Activated naive CD8-positive, alpha-beta T cell treated with anti-CD3 and anti-CD28 coated beads for 36 hours (primary cell): ENCODE measurements at regions not wholly inside any gene's neighbourhood (a gene's known extent, or its start where the extent isn't known, plus 50 kb on each side); places are given as distances from the start of the nearest gene placed in this dataset.
"Not testable (repeated sequence)": the region's sequence is repeated elsewhere in the genome, so short reads cannot be mapped to it uniquely, and the experiment has no call there.

Source experiments
- DNase-seq: peaks from one replicate; pipeline ENCODE4 v3.0.0; 2021
- H3K27ac Mint-ChIP-seq: one replicate; pipeline ENCODE4 v1.8.0; 2022; ENCODE audit warnings: mild to moderate bottlenecking, moderate library complexity, mixed read lengths
- H3K27me3 Mint-ChIP-seq: one replicate; pipeline ENCODE4 v1.8.0; 2022; ENCODE audit warnings: mild to moderate bottlenecking, mixed read lengths
- H3K36me3 Mint-ChIP-seq: one replicate; pipeline ENCODE4 v1.8.0; 2021; ENCODE audit warnings: mild to moderate bottlenecking, mixed read lengths
- H3K4me1 Mint-ChIP-seq: one replicate; pipeline ENCODE4 v1.8.0; 2021; ENCODE audit warnings: mixed read lengths
- H3K4me3 Mint-ChIP-seq: one replicate; pipeline ENCODE4 v1.8.0; 2022; ENCODE audit warnings: mild to moderate bottlenecking, moderate library complexity, mixed read lengths
- H3K9me3 Mint-ChIP-seq: one replicate; pipeline ENCODE4 v1.8.0; 2022; ENCODE audit warnings: mixed read lengths

DNA sequence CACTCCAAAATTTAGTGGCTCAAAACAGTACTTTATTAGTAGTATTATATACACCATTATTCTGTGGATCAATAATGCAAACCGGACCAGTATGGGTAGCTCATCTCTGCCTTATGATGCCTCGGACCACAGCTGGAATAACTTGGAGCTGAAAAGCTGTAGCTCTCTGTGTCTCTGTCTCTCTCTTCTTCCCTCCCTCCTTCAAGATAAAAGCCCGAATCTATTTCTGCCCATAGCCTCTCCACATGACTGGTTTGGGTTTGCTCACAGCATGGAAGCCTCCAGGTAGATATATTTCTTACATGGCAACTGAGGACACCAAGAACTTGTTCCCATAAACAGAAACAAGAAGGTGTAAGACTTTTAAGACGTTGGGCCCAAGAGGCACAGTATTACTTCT, 147.5 kb upstream of the TBCA start:
- DNase-seq: no peak
- peaks cover 5% of the 10 kb centered on the region for H3K4me1 Mint-ChIP-seq
- H3K4me3 Mint-ChIP-seq: no peak overlapping the region
- H3K27ac Mint-ChIP-seq: no peak overlapping the region
- H3K27me3 Mint-ChIP-seq: peaks cover 12% of the 10 kb centered on the region
- H3K36me3 Mint-ChIP-seq: peaks cover 4% of the 10 kb centered on the region
- peaks cover 7% of the 10 kb centered on the region for H3K9me3 Mint-ChIP-seq

DNA sequence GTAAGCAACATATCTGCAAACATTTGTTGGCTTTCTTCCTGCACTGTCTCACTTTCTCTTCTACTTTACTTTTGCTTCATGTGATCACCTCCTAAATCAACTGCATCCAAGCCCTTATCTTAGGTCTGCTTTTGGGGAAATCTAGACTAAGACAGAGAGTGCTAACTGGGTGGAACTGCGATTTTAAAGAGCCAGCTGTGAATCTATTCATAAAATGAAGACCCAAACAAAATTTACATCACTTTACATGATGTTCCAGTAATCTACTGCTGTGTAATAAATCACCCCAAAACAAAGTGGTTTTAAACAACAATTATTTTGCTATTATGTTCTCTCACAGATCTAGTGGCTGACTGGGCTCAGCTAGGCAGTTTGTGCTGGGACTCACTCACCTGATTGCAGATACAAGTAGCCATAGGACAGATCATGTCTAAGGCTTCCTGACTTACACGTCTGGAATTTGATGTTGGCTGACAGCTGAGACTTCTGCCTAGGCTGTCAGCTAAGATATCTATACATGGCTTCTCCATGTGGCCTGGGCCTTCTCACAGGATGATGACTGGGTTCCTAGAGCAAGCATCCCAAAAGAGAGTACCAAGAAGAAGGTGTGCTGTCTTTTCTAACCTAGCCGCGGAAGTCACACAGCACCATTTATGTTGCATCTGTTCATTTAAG, 145.1 kb upstream of the TBCA start:
- H3K27me3 Mint-ChIP-seq: peaks cover 4% of the 10 kb centered on the region
- H3K36me3 Mint-ChIP-seq: peaks cover 4% of the 10 kb centered on the region
- H3K4me3 Mint-ChIP-seq: no peak overlapping the region
- DNase-seq: no peak
- H3K9me3 Mint-ChIP-seq: peaks cover 4% of the 10 kb centered on the region
- peaks cover 5% of the 10 kb centered on the region for H3K4me1 Mint-ChIP-seq
- H3K27ac Mint-ChIP-seq: no peak overlapping the region

DNA sequence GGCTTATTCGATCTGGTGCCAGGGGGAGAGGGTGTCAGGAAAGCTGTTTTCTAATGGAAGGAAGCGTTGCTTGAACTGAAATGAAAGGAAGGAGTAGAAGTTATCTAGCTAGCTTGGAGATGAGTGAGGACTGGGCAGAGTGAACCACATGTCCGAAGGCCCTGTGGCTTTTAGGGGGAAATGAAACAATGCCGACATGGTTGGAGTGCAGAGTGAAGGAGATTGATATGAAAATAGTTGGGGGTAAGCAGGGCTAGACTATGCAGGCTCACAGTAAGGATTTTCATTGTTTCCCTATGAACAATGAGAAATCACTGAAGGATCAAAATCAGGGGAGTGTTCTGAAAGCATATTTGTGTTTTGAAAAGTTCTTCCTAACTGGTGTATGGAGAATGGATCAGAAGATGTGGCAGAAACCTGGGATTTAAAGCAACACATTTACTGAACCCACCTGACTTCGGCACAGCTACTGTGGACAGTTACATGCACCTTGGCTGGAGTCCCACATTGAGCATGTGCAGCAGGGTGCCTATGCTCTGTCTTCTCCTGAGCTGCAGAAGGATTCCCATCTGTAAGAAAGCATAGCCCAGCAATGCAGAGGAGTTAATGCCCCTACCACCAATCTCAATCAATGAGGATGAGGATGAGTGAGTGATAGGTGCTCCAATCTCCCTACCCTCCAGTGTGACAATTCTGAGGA, 144.4 kb upstream of the TBCA start:
- peaks cover 2% of the 10 kb centered on the region for H3K36me3 Mint-ChIP-seq
- DNase-seq: no peak
- H3K9me3 Mint-ChIP-seq: peaks cover 2% of the 10 kb centered on the region
- no peak overlapping the region for H3K4me3 Mint-ChIP-seq
- peaks cover 4% of the 10 kb centered on the region for H3K27me3 Mint-ChIP-seq
- peaks cover 3% of the 10 kb centered on the region for H3K4me1 Mint-ChIP-seq
- no peak overlapping the region for H3K27ac Mint-ChIP-seq

DNA sequence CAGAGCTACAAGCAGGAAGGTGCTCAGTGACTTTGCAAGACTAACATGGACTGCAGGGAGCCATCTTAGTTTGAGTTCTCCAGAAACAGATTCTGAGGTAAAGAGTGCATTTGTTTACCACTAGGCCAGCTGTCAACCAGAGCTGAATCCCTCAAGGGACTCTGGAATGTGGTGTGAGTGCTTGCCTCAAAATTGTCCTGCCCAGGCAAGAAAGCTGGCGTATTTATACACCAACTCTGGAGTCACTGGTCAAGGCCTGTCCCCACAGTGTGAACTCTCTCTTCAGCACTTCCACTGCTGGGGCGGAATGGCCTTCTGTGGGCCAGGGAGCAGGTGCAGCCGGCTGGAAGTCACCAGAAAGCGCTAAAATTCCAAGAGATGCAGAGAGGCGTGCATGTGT, 139.2 kb upstream of the TBCA start:
- peaks cover 24% of the 10 kb centered on the region for H3K27me3 Mint-ChIP-seq
- H3K9me3 Mint-ChIP-seq: peaks cover 5% of the 10 kb centered on the region
- no peaks in the 10 kb centered on the region for H3K4me1 Mint-ChIP-seq

DNA sequence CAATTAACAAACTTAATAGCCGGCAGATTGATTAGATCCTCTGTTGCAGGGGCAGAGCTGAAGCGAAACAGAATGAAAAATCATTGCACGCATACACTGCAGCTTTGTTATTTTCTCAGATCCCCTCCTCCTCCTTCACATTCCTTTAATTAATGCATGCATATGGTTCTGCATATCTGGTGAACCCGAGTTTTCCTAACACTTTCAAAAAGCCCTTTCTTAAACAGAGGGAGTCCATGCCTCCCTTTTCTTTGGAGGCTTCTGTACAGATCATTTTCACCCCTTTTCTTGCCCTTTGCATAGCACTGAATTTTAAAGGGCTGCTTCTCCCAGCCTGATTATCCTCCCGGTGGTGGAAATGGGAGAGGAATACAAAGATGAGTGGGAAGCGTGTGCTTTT, 136.6 kb upstream of the TBCA start:
- DNase-seq: no peak
- Mint-ChIP-seq H3K36me3 (no peaks in the 10 kb centered on the region), H3K4me1 (no peaks in the 10 kb centered on the region), H3K27me3 (peaks cover 24% of the 10 kb centered on the region), H3K27ac (no peak overlapping the region), H3K9me3 (peaks cover 5% of the 10 kb centered on the region), H3K4me3 (no peak overlapping the region)

More for the DNA sequence above, 139.2 kb upstream of the TBCA start:
- no peaks in the 10 kb centered on the region for H3K36me3 Mint-ChIP-seq
- no peak overlapping the region for H3K27ac Mint-ChIP-seq
- DNase-seq: no peak
- H3K4me3 Mint-ChIP-seq: no peak overlapping the region

DNA sequence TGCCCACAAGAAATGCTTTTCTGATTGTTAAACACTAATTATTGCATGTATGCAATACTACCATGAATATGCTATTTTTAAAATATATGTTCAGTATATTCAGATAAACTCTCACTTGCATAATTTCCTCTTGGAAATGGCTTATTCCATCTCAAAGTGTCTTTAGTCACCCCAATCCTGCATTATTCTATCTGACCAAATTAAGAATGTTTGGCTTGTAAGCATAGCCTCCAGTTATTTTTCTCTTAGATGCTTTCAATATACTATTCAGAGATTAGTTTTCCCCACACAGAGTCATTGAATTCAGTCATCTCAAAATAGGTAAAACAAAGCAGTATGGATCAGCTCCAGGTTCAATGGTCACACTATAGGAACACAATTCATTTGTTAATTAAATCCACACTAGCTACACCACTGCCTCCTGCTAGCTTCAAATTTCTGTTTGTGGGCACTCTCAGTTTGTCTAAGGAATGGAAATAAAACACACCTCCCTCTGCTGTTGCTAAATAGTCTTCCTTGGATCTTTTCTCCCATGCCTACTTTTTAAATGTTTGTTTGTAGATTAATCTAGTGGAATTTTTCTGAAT, 134.6 kb upstream of the TBCA start:
- Mint-ChIP-seq H3K4me3 (no peak overlapping the region), H3K36me3 (no peaks in the 10 kb centered on the region), H3K4me1 (no peaks in the 10 kb centered on the region), H3K27me3 (peaks cover 27% of the 10 kb centered on the region), H3K9me3 (peaks cover 5% of the 10 kb centered on the region), H3K27ac (no peak overlapping the region)
- no peak for DNase-seq

DNA sequence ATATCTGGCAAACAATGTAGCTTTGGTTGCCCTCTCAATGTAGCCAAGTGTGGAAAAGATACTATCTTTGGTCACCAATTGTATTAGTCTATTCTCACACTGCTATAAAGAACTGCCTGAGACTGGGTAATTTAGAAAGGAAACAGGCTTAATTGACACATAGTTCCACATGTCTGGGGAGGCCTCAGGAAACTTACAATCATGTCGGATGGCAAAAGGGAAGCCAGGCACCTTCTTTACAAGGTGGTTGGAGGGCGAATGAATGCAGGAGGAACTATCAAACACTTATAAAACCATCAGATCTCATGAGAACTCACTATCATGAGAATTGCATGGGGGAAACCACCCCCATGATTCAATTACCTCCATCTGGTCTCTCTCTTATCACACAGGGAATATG, 133.1 kb upstream of the TBCA start:
- no peaks in the 10 kb centered on the region for H3K9me3 Mint-ChIP-seq
- H3K36me3 Mint-ChIP-seq: no peaks in the 10 kb centered on the region
- H3K4me1 Mint-ChIP-seq: no peaks in the 10 kb centered on the region
- H3K4me3 Mint-ChIP-seq: no peak overlapping the region
- no peak overlapping the region for H3K27ac Mint-ChIP-seq
- no peak for DNase-seq
- H3K27me3 Mint-ChIP-seq: peaks cover 23% of the 10 kb centered on the region

DNA sequence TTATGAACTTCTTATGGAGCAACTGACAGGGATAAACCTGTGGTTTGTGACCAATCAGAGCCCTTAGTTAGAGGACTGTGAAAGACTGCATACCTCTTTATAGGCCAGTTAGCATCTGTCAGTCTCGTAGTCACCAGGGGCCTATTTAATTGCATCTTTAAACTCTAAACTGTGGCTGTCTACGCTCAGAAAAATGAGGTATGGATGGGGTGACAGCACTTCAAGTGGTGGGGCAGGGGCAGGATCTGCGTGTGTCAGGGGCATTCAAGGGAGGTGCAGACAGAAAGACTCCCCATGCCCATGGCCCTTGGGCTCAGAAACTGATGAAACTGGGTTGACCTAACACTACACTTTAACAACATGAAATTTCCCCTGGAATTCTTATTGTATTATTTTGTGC, 132.6 kb upstream of the TBCA start:
- Mint-ChIP-seq H3K9me3 (no peaks in the 10 kb centered on the region), H3K4me3 (no peak overlapping the region), H3K4me1 (no peaks in the 10 kb centered on the region), H3K27ac (no peak overlapping the region), H3K27me3 (peaks cover 22% of the 10 kb centered on the region), H3K36me3 (no peaks in the 10 kb centered on the region)
- no peak for DNase-seq

DNA sequence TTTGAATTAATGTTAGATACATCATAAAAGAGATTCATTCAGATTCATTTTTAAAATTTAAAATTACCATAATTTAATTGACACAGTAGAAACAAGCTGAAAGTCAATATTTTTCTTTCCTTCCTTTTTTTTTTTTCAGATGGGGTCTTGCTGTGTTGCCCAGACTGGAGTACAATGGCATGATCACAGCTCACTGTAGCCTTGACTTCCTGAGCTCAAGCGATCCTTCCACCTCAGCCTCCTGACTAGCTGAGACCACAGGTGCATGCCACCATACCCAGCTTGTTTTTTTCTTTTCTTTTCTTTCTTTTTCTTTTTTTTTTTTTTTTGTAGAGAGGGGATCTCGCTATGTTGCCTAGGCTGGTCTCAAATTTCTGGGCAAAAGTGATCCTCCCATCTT, 131.6 kb upstream of the TBCA start:
- H3K36me3 Mint-ChIP-seq: no peaks in the 10 kb centered on the region
- no peak overlapping the region for H3K4me3 Mint-ChIP-seq
- no peak overlapping the region for H3K27ac Mint-ChIP-seq
- DNase-seq: no peak
- H3K4me1 Mint-ChIP-seq: no peaks in the 10 kb centered on the region
- no peaks in the 10 kb centered on the region for H3K9me3 Mint-ChIP-seq
- peaks cover 13% of the 10 kb centered on the region for H3K27me3 Mint-ChIP-seq

DNA sequence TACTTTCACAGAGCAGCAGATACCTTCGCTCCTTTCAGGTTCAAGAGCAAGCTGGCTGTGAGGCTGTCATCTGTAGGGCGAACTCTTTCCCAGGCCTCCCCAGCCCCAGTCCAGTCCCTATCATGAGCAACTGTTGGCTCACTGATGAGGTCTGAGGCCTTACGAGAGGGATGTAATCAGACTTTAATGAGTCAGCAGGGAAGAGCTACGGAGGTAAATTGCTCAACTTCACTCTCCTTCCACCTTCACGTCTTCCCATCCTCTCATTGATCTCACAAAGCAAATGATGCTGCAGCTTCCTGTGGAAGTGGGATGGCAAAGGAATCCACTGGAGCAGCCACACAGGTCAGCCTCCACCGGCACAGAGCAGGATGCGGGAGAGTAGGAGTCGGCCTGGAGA, 130.7 kb upstream of the TBCA start:
- Mint-ChIP-seq H3K9me3 (no peaks in the 10 kb centered on the region), H3K36me3 (no peaks in the 10 kb centered on the region), H3K4me3 (no peak overlapping the region), H3K4me1 (no peaks in the 10 kb centered on the region), H3K27ac (no peak overlapping the region), H3K27me3 (peaks cover 6% of the 10 kb centered on the region)
- no peak for DNase-seq

DNA sequence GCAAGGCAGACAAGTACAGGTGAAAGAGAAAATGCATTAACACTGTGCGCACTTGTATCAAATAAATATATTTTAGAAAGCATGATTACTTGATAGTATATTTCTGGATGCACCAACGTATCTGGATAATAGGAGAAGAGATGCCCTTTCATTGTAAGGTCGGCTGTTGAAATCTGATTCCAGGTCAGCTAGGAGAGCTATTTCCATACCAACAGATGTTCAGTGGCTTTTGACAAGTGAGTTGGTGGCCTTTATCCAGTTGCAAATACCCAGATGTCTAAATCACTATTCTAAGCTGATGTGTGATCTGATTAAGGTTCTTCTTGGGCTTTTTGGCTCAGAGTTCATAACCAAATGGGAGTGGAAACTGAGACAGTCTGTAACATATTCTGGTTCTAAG, 128.2 kb upstream of the TBCA start:
- Mint-ChIP-seq H3K4me3 (no peak overlapping the region), H3K9me3 (no peaks in the 10 kb centered on the region), H3K27me3 (peaks cover 3% of the 10 kb centered on the region), H3K36me3 (no peaks in the 10 kb centered on the region), H3K27ac (no peak overlapping the region), H3K4me1 (no peaks in the 10 kb centered on the region)
- no peak for DNase-seq

DNA sequence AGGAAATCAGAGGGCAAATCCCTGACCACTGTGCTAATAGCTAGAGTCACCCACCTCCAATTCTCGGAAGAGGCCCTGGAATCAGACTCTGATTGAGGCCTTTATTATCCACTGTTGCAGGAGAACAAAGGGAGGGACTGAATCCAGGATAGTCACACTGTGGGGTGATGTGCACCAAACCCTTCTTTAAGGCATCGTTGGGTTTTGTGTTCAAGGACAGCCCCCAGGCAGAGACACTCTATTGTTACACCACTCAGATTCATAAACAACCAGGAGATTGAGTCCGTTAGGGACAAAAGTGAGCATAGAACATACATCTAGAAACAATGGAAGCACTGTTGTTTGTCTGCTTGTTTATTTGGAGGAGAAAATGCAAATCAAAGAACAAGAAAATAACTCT, 124.6 kb upstream of the TBCA start:
- no peaks in the 10 kb centered on the region for H3K36me3 Mint-ChIP-seq
- H3K4me3 Mint-ChIP-seq: no peak overlapping the region
- no peaks in the 10 kb centered on the region for H3K4me1 Mint-ChIP-seq
- no peak for DNase-seq
- H3K9me3 Mint-ChIP-seq: no peaks in the 10 kb centered on the region
- no peaks in the 10 kb centered on the region for H3K27me3 Mint-ChIP-seq
- H3K27ac Mint-ChIP-seq: no peak overlapping the region

DNA sequence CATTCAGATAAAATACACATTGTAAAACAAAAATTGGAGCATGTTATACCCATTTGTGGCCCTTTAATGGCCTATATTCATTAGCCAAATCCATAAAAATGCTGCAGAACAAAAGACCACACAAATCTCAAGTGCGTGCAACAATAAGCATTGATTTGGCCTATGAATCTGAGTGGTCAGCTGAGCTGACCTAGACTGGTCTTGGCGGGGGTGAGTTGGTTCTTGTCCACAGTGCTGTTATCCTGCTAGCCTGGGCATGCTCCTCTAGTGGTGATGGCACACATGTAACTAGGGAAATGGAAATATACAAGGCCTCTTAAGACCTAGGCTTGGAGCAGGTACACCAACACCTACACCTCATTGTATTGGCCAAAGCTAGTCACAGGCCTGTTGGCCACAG, 122.2 kb upstream of the TBCA start:
- DNase-seq: no peak
- no peaks in the 10 kb centered on the region for H3K27me3 Mint-ChIP-seq
- H3K4me1 Mint-ChIP-seq: no peaks in the 10 kb centered on the region
- H3K36me3 Mint-ChIP-seq: no peaks in the 10 kb centered on the region
- H3K9me3 Mint-ChIP-seq: no peaks in the 10 kb centered on the region
- H3K27ac Mint-ChIP-seq: no peak overlapping the region
- H3K4me3 Mint-ChIP-seq: no peak overlapping the region

DNA sequence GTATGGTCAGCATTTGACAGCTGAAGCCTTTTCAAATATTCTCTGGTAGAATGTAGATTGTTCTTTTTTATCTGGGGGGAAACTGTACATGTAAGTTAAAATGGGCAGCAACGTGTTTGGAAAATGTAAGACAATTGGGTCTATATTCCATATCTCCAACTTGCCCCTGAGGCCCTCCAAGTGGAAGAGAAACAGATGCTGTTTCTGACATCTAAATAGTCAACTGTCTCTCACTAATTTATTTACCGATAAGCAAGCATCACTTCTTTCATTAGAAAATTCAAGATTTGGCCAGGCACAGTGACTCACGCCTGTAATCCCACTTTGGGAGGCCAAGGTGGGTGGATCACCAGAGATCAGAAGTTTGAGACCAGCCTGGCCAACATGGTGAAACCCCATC, 120.2 kb upstream of the TBCA start:
- Mint-ChIP-seq H3K4me3 (no peak overlapping the region), H3K27me3 (no peaks in the 10 kb centered on the region), H3K36me3 (no peaks in the 10 kb centered on the region), H3K4me1 (no peaks in the 10 kb centered on the region), H3K27ac (no peak overlapping the region), H3K9me3 (no peaks in the 10 kb centered on the region)
- DNase-seq: no peak

DNA sequence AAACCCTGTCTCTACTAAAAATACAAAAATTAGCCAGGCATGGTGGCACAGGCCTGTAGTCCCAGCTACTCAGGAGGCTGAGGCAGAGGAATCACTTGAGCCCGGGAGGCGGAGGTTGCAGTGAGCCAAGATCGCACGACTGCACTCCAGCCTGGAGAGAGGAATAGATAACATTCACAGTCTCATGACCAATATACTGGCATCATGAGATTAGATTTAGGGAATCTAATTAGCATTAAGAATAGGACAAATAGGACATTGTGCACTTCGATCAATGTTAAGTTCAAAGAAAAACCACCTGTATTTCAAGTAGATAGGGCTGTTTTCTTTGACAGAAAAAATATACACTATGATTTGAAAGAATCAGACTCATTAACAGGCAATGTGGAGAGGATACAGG, 118.0 kb upstream of the TBCA start:
- not testable (repeated sequence) for H3K9me3 Mint-ChIP-seq, H3K4me3 Mint-ChIP-seq, H3K36me3 Mint-ChIP-seq, H3K4me1 Mint-ChIP-seq, H3K27ac Mint-ChIP-seq, H3K27me3 Mint-ChIP-seq, DNase-seq
